ENCODE measurements at regions not wholly inside any gene's neighbourhood (a gene's known extent, or its start where the extent isn't known, plus 50 kb on each side); places are given as distances from the start of the nearest gene placed in this dataset.

GRCh38 chr13:26971990-26972887, 199.4 kb downstream of the USP12 start:
- Histone ChIP-seq H3K9me3 (ENCODE audit: control insufficient read depth in 4 of 4, insufficient read depth in 3 of 4, low read length in 3 of 4) (peaks cover 0 to 2% (median 0%) of the 10 kb centered on the region in 4 donors), H3K9ac (ENCODE audit: insufficient read depth in 1 of 2, low read length in 2 of 2) (no peak overlapping the region), H3K4me3 (no peak overlapping the region), H3K4me1 (ENCODE audit: control insufficient read depth in 5 of 5, insufficient read depth in 5 of 5, low read length in 5 of 5) (peaks cover 0 to 20% (median 7%) of the 10 kb centered on the region in 5 donors), H3K27me3 (ENCODE audit: control insufficient read depth in 3 of 3, insufficient read depth in 3 of 3, low read length in 2 of 3) (peaks cover 0 to 10% (median 2%) of the 10 kb centered on the region in 3 donors), H3K36me3 (ENCODE audit: control insufficient read depth in 4 of 4, insufficient read depth in 4 of 4, low read length in 4 of 4) (no peaks in the 10 kb centered on the region), H3K27ac (ENCODE audit: low read depth in 1 of 2, low read length in 1 of 2) (no peak overlapping the region)
- WGBS, 2 donors: 34 to 36% methylated on average over 10 of the region's 10 CpGs
- DNase-seq (peak in 1 of 3 donors; percentile 43), ATAC-seq (ENCODE audit: insufficient read depth, low FRiP score) (peak; percentile 51)
- TF ChIP-seq CTCF (IDR thresholded peaks at IDR 0.05; ENCODE audit: control extremely low read depth, extremely low read depth): no peak

- DNase-seq: peak in 2 of 3 donors; percentile 54 to 63
- WGBS, 2 donors: 54 to 56% methylated on average over 22 of the region's 22 CpGs
- H3K9ac ChIP-seq (ENCODE audit: insufficient read depth in 1 of 2, low read length in 2 of 2): no peak overlapping the region
Measured at GRCh38 chr13:26968431-26969341, 202.9 kb downstream of the USP12 start.

More at GRCh38 chr13:26968431-26969341, 202.9 kb downstream of the USP12 start:
- TF ChIP-seq CTCF (IDR thresholded peaks at IDR 0.05; ENCODE audit: control extremely low read depth, extremely low read depth): no peak
- peaks cover 7 to 35% (median 8%) of the 10 kb centered on the region in 5 donors for H3K4me1 ChIP-seq (ENCODE audit: control insufficient read depth in 5 of 5, insufficient read depth in 5 of 5, low read length in 5 of 5)
- H3K36me3 ChIP-seq (ENCODE audit: control insufficient read depth in 4 of 4, insufficient read depth in 4 of 4, low read length in 4 of 4): no peaks in the 10 kb centered on the region
- H3K27ac ChIP-seq (ENCODE audit: low read depth in 1 of 2, low read length in 1 of 2): peak overlapping the region in 1 of 2 donors; percentile 43
- peaks cover 0 to 2% (median 0%) of the 10 kb centered on the region in 4 donors for H3K9me3 ChIP-seq (ENCODE audit: control insufficient read depth in 4 of 4, insufficient read depth in 3 of 4, low read length in 3 of 4)
- ATAC-seq (ENCODE audit: insufficient read depth, low FRiP score): no peak
- peaks cover 0 to 21% (median 0%) of the 10 kb centered on the region in 3 donors for H3K27me3 ChIP-seq (ENCODE audit: control insufficient read depth in 3 of 3, insufficient read depth in 3 of 3, low read length in 2 of 3)
- H3K4me3 ChIP-seq: no peak overlapping the region

Data from lung (tissue), 11 donors.